Testis (tissue), 2 donors: ENCODE measurements at regions not wholly inside any gene's neighbourhood (a gene's known extent, or its start where the extent isn't known, plus 50 kb on each side); places are given as distances from the start of the nearest gene placed in this dataset.

ENCODE experiments used
- CTCF ChIP-seq, 3 experiments: fragments of 450-650 bp in 2 of 3; fragments of 200-600 bp in 1 of 3; sonication (generic) in 1 of 3; IDR thresholded peaks; one replicate each; pipeline ENCODE4 v1.5.1; 2016 to 2019; ENCODE audit warnings: antibody characterized with exemption in 3 of 3, mild to moderate bottlenecking in 2 of 3, moderate library complexity in 1 of 3
- POLR2A ChIP-seq: fragments of 450-650 bp; IDR thresholded peaks from one replicate; pipeline ENCODE4 v1.6.1; 2017; ENCODE audit warnings: antibody characterized with exemption, mild to moderate bottlenecking, moderate library complexity

GRCh38 chr13:44133626-44134025, 240.0 kb upstream of the SERP2 start:
- TF ChIP-seq CTCF (IDR thresholded peaks at IDR 0.05) (no peak), POLR2A (no peak)
